ENCODE measurements at regions not wholly inside any gene's neighbourhood (a gene's known extent, or its start where the extent isn't known, plus 50 kb on each side); places are given as distances from the start of the nearest gene placed in this dataset.
A peak's percentile ranks its signal among the peaks of the same experiment; 100 is the strongest.

DNA sequence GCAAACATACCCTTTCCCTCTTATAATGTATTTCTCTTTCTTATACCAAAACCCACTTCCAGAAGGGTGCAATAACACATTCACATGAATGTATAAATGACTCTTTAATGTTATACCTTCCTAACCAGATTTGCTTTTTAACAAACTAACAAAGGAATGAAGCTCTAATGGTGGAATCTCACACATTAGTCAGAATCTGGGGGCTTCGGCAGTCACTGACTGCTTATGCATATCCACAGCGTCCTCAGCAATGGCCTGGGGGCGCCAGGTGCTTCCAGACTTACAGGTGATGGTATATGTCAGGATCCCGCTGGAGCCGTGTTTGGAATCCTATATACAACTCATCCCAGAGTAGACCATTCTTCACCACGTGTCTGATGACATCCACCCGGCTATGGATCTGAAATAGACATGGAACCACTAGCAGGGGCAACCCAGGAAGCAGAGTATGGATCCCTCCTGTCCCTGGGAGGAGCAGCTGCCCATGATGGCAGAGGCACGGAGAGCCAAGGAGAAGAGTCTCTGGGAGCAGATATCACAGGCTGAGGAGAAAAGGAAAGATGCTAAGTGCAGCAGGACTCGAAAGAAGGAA, 150.8 kb upstream of the RIPOR2 start:
- TF ChIP-seq, protein P1, sequence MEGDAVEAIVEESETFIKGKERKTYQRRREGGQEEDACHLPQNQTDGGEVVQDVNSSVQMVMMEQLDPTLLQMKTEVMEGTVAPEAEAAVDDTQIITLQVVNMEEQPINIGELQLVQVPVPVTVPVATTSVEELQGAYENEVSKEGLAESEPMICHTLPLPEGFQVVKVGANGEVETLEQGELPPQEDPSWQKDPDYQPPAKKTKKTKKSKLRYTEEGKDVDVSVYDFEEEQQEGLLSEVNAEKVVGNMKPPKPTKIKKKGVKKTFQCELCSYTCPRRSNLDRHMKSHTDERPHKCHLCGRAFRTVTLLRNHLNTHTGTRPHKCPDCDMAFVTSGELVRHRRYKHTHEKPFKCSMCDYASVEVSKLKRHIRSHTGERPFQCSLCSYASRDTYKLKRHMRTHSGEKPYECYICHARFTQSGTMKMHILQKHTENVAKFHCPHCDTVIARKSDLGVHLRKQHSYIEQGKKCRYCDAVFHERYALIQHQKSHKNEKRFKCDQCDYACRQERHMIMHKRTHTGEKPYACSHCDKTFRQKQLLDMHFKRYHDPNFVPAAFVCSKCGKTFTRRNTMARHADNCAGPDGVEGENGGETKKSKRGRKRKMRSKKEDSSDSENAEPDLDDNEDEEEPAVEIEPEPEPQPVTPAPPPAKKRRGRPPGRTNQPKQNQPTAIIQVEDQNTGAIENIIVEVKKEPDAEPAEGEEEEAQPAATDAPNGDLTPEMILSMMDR (IDR thresholded peaks at IDR 0.05; ENCODE audit: unreplicated experiment): no peak
- DNase-seq (ENCODE audit: unreplicated experiment): no peak
- H3K4me3 Mint-ChIP-seq (ENCODE audit: unreplicated experiment): no peak overlapping the region
- ChIA-PET POLR2A (interaction anchor here (0.8 kb wide), 1 partner anchor 8 kb away, joined by 3 read pairs; no protein-coding TSS in a partner anchor), CTCF (no interaction called here)
- H3K27ac Mint-ChIP-seq (ENCODE audit: low read depth, unreplicated experiment): no peak overlapping the region
- no peaks in the 10 kb centered on the region for H3K36me3 Mint-ChIP-seq (ENCODE audit: insufficient read depth, unreplicated experiment)
- BruUV-seq (replicated peaks): no TSS peak
- no peaks in the 10 kb centered on the region for H3K27me3 Mint-ChIP-seq (ENCODE audit: insufficient read depth, unreplicated experiment)
- H3K9me3 Mint-ChIP-seq (ENCODE audit: unreplicated experiment): no peaks in the 10 kb centered on the region
- peaks cover 6% of the 10 kb centered on the region for H3K4me1 Mint-ChIP-seq (ENCODE audit: insufficient read depth, unreplicated experiment)
- intact Hi-C loops (cut with micrococcal nuclease): no loop called here

DNA sequence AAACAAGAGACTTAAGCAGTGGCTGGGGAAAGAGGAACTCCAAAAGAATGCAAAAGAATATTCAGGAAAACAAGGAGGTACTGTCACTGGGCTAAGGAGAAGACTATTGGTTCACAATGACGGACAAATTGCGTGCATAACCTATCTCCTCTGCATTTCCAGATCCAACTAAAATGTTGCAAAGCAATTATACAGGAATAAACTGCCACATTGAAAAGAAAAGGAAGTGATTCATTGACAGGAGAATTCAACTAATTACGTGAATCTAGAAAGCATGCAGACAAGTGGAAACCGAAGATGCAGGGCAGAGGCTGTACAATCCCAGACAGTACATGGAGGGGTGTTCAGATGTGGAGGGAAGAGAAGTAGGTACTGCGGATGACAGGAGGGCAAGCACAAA, 152.8 kb upstream of the RIPOR2 start:
- ChIA-PET POLR2A (interaction anchor here (0.7 to 1.6 kb wide), 2 partner anchors 20 to 199 kb away, joined by 3 to 4 read pairs; no protein-coding TSS in a partner anchor), CTCF (no interaction called here)
- Mint-ChIP-seq H3K9me3 (ENCODE audit: unreplicated experiment) (no peaks in the 10 kb centered on the region), H3K27me3 (ENCODE audit: insufficient read depth, unreplicated experiment) (no peaks in the 10 kb centered on the region), H3K4me1 (ENCODE audit: insufficient read depth, unreplicated experiment) (peaks cover 6% of the 10 kb centered on the region), H3K4me3 (ENCODE audit: unreplicated experiment) (no peak overlapping the region), H3K27ac (ENCODE audit: low read depth, unreplicated experiment) (no peak overlapping the region), H3K36me3 (ENCODE audit: insufficient read depth, unreplicated experiment) (no peaks in the 10 kb centered on the region)
- DNase-seq (ENCODE audit: unreplicated experiment): peak; percentile 11
- intact Hi-C loops (cut with micrococcal nuclease): no loop called here
- TF ChIP-seq, protein P1 (IDR thresholded peaks at IDR 0.05; ENCODE audit: unreplicated experiment): no peak
- no TSS peak for BruUV-seq (replicated peaks)

DNA sequence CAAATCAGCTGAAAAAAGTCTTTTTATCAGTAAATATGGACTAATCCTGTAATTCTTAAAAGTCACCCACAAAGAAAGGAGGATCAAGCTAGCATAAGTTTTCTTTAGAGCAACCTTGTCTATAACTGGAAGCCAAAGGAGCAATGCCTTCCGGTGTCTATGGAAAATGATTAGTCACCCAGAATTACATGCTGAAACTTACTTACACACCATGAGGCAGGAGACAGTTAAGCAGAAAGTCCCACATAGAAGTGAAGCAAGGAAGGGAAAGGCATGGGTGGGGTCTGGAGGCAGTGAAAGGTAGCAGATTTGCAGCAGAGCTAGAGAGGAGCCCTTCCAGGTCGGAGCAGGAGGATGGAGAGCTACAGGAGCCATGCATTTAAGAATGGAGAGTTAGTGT, 153.7 kb upstream of the RIPOR2 start:
- Mint-ChIP-seq H3K9me3 (ENCODE audit: unreplicated experiment) (no peaks in the 10 kb centered on the region), H3K4me1 (ENCODE audit: insufficient read depth, unreplicated experiment) (peaks cover 6% of the 10 kb centered on the region), H3K27me3 (ENCODE audit: insufficient read depth, unreplicated experiment) (no peaks in the 10 kb centered on the region), H3K36me3 (ENCODE audit: insufficient read depth, unreplicated experiment) (no peaks in the 10 kb centered on the region), H3K27ac (ENCODE audit: low read depth, unreplicated experiment) (peak overlapping the region; percentile 37), H3K4me3 (ENCODE audit: unreplicated experiment) (no peak overlapping the region)
- intact Hi-C loops (cut with micrococcal nuclease): no loop called here
- ChIA-PET CTCF (interaction anchor here (0.7 to 1.8 kb wide), 4 partner anchors 18 to 134 kb away, joined by 3 to 7 read pairs (median 4); no protein-coding TSS in a partner anchor), POLR2A (interaction anchor here (0.5 to 1.6 kb wide), 5 partner anchors 19 to 446 kb away, joined by 3 to 4 read pairs (median 3); no protein-coding TSS in a partner anchor)
- no TSS peak for BruUV-seq (replicated peaks)
- TF ChIP-seq, protein P1 (IDR thresholded peaks at IDR 0.05; ENCODE audit: unreplicated experiment): no peak
- peak; percentile 70 for DNase-seq (ENCODE audit: unreplicated experiment)

DNA sequence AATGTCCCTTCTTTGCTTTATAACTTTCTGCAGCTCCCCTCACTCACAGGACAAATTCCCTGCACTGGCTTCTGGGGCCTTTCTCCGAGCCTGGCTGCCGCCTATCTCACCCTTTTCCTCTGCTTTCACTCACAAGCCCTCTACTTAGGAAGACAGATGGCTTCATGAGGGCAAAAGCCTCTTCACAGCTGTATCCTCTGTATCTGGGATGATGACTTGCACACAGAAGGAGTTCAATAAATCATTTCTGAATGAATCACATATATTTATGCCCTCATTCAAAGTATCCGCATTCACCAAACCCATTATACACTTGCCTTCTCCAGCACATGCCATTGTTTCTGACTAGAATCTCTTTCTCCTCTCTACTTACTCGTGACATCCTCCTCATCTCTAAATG, 159.0 kb upstream of the RIPOR2 start:
- peaks cover 4% of the 10 kb centered on the region for H3K4me1 Mint-ChIP-seq (ENCODE audit: insufficient read depth, unreplicated experiment)
- H3K9me3 Mint-ChIP-seq (ENCODE audit: unreplicated experiment): no peaks in the 10 kb centered on the region
- POLR2A ChIA-PET: interaction anchor here (0.7 to 1.6 kb wide), 3 partner anchors 9 to 96 kb away, joined by 3 to 5 read pairs (median 4); no protein-coding TSS in a partner anchor
- no peak overlapping the region for H3K4me3 Mint-ChIP-seq (ENCODE audit: unreplicated experiment)
- CTCF ChIA-PET: interaction anchor here (1.0 to 1.2 kb wide), 2 partner anchors 395 to 511 kb away, joined by 4 read pairs; no protein-coding TSS in a partner anchor
- H3K27ac Mint-ChIP-seq (ENCODE audit: low read depth, unreplicated experiment): no peak overlapping the region
- H3K36me3 Mint-ChIP-seq (ENCODE audit: insufficient read depth, unreplicated experiment): no peaks in the 10 kb centered on the region
- DNase-seq (ENCODE audit: unreplicated experiment): no peak
- TF ChIP-seq, protein P1 (IDR thresholded peaks at IDR 0.05; ENCODE audit: unreplicated experiment): no peak
- intact Hi-C loops (cut with micrococcal nuclease): no loop called here
- BruUV-seq (replicated peaks): no TSS peak
- no peaks in the 10 kb centered on the region for H3K27me3 Mint-ChIP-seq (ENCODE audit: insufficient read depth, unreplicated experiment)
